ENCODE measurements at regions not wholly inside any gene's neighbourhood (a gene's known extent, or its start where the extent isn't known, plus 50 kb on each side); places are given as distances from the start of the nearest gene placed in this dataset.

DNA sequence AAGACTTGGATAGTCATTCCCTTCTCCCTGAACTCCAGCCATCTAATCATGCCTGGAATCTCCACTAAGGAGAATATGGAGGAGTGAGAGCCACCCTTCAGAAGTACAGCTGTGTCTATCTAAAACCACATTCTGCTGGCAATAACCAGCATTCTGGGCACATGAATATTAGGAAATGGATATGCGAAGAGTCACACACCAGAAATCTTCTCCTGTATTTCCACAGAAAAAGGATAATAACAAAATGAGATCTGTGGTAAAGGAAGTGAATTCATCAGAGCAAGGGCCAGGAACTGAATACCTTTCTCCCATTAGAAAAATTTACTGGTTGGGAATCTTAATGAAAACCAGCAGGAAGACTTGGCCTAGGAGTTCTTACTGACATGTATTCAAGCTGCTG, 218.8 kb downstream of the SCG2 start:
- WGBS, 2 donors (ENCODE audit: low coverage in 1 of 2) = 100% methylated on average over 1 of the region's 1 CpG
- no peaks in the 10 kb centered on the region for H3K4me1 ChIP-seq
- TF ChIP-seq POLR2AphosphoS5 (IDR thresholded peaks at IDR 0.05) = no peak
- no peak for TF ChIP-seq POLR2A (IDR thresholded peaks at IDR 0.05)
- no peak for TF ChIP-seq EP300 (IDR thresholded peaks at IDR 0.05)
- TF ChIP-seq, protein P1, sequence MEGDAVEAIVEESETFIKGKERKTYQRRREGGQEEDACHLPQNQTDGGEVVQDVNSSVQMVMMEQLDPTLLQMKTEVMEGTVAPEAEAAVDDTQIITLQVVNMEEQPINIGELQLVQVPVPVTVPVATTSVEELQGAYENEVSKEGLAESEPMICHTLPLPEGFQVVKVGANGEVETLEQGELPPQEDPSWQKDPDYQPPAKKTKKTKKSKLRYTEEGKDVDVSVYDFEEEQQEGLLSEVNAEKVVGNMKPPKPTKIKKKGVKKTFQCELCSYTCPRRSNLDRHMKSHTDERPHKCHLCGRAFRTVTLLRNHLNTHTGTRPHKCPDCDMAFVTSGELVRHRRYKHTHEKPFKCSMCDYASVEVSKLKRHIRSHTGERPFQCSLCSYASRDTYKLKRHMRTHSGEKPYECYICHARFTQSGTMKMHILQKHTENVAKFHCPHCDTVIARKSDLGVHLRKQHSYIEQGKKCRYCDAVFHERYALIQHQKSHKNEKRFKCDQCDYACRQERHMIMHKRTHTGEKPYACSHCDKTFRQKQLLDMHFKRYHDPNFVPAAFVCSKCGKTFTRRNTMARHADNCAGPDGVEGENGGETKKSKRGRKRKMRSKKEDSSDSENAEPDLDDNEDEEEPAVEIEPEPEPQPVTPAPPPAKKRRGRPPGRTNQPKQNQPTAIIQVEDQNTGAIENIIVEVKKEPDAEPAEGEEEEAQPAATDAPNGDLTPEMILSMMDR (IDR thresholded peaks at IDR 0.05) = no peak

GRCh38 chr2:223386189-223386588, 216.0 kb downstream of the SCG2 start:
- Histone ChIP-seq H3K4me1 (no peaks in the 10 kb centered on the region), H3K9me3 (no peaks in the 10 kb centered on the region), H3K27ac (no peak overlapping the region), H3K4me3 (no peak overlapping the region), H3K36me3 (no peaks in the 10 kb centered on the region), H3K27me3 (no peaks in the 10 kb centered on the region)
- no peak for ATAC-seq
- TF ChIP-seq, protein P1 (IDR thresholded peaks at IDR 0.05) = no peak
- no peak for TF ChIP-seq POLR2AphosphoS5 (IDR thresholded peaks at IDR 0.05)
- no peak for TF ChIP-seq EP300 (IDR thresholded peaks at IDR 0.05)
- no peak for TF ChIP-seq POLR2A (IDR thresholded peaks at IDR 0.05)

More for the DNA sequence above, 218.8 kb downstream of the SCG2 start:
- Histone ChIP-seq H3K4me3 (no peak overlapping the region), H3K27ac (no peak overlapping the region), H3K27me3 (no peaks in the 10 kb centered on the region), H3K9me3 (no peaks in the 10 kb centered on the region), H3K36me3 (no peaks in the 10 kb centered on the region)
- ATAC-seq = no peak

GRCh38 chr2:223386984-223387383, 215.2 kb downstream of the SCG2 start:
- 89 to 93% methylated on average over 4 of the region's 4 CpGs for WGBS, 2 donors (ENCODE audit: low coverage in 1 of 2)

DNA sequence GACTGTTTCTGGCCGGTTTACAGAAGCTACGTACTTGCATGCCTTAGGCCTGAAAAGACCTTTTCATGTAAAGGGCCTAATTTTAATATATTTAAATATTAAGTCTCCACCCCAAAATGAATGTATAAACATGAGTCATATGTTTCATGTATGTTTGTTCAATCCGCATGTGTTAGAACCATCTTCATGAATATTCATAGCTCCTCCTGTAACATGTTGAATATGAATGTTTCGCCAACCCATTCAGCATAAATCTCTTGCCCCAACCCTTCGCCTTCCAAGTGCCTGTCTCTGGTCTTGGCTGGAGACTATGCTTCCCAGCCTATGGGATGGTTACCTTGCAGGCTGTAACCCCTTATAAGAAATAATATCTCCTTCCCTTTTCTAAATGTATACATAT, 212.5 kb downstream of the SCG2 start:
- Histone ChIP-seq H3K4me1 (no peaks in the 10 kb centered on the region), H3K27me3 (no peaks in the 10 kb centered on the region), H3K4me3 (no peak overlapping the region), H3K27ac (no peak overlapping the region), H3K9me3 (peaks cover 0 to 3% (median 0%) of the 10 kb centered on the region in 3 donors), H3K36me3 (no peaks in the 10 kb centered on the region)
- no peak for ATAC-seq
- WGBS, 2 donors (ENCODE audit: low coverage in 1 of 2) = 87 to 97% methylated on average over 3 to 5 of the region's 5 CpGs
- TF ChIP-seq, protein P1 (IDR thresholded peaks at IDR 0.05) = no peak
- no peak for TF ChIP-seq POLR2A (IDR thresholded peaks at IDR 0.05)
- TF ChIP-seq EP300 (IDR thresholded peaks at IDR 0.05) = no peak
- no peak for TF ChIP-seq POLR2AphosphoS5 (IDR thresholded peaks at IDR 0.05)

More at GRCh38 chr2:223386984-223387383, 215.2 kb downstream of the SCG2 start:
- H3K36me3 ChIP-seq = no peaks in the 10 kb centered on the region
- no peak for TF ChIP-seq EP300 (IDR thresholded peaks at IDR 0.05)
- TF ChIP-seq, protein P1 (IDR thresholded peaks at IDR 0.05) = no peak
- no peak for TF ChIP-seq POLR2AphosphoS5 (IDR thresholded peaks at IDR 0.05)
- TF ChIP-seq POLR2A (IDR thresholded peaks at IDR 0.05) = no peak
- H3K9me3 ChIP-seq = no peaks in the 10 kb centered on the region
- no peak for ATAC-seq
- no peaks in the 10 kb centered on the region for H3K4me1 ChIP-seq
- no peaks in the 10 kb centered on the region for H3K27me3 ChIP-seq
- H3K4me3 ChIP-seq = no peak overlapping the region
- no peak overlapping the region for H3K27ac ChIP-seq

GRCh38 chr2:223396993-223397392, 205.2 kb downstream of the SCG2 start:
- TF ChIP-seq, protein P1 (IDR thresholded peaks at IDR 0.05) = no peak
- no peak for TF ChIP-seq EP300 (IDR thresholded peaks at IDR 0.05)
- no peak overlapping the region for H3K27ac ChIP-seq
- no peaks in the 10 kb centered on the region for H3K27me3 ChIP-seq
- no peak for ATAC-seq
- H3K4me3 ChIP-seq = no peak overlapping the region
- H3K4me1 ChIP-seq = no peaks in the 10 kb centered on the region
- 79 to 91% methylated on average over 2 of the region's 2 CpGs for WGBS, 2 donors (ENCODE audit: low coverage in 1 of 2)
- peaks cover 0 to 3% (median 0%) of the 10 kb centered on the region in 3 donors for H3K9me3 ChIP-seq
- no peaks in the 10 kb centered on the region for H3K36me3 ChIP-seq
